ENCODE measurements at regions not wholly inside any gene's neighbourhood (a gene's known extent, or its start where the extent isn't known, plus 50 kb on each side); places are given as distances from the start of the nearest gene placed in this dataset.
A peak's percentile ranks its signal among the peaks of the same experiment; 100 is the strongest.

- no peak for DNase-seq (ENCODE audit: low spot score in 2 of 2)
- Histone ChIP-seq H3K36me3 (no peaks in the 10 kb centered on the region), H3K4me1 (no peaks in the 10 kb centered on the region), H3K4me3 (no peak overlapping the region), H3K27ac (no peak overlapping the region), H3K9me3 (no peaks in the 10 kb centered on the region), H3K27me3 (no peaks in the 10 kb centered on the region)
- 63 to 69% methylated on average over 2 of the region's 2 CpGs for WGBS, 2 donors
- TF ChIP-seq EP300 (IDR thresholded peaks at IDR 0.05) (no peak), CTCF (IDR thresholded peaks at IDR 0.05) (no peak), POLR2A (IDR thresholded peaks at IDR 0.05) (no peak)
Observed at GRCh38 chr10:126736727-126737126, 66.2 kb upstream of the C10orf90 start.

GRCh38 chr10:126738001-126738400 is 67.5 kb upstream of the C10orf90 start:
- Histone ChIP-seq H3K27ac (no peak overlapping the region), H3K27me3 (no peaks in the 10 kb centered on the region), H3K4me3 (no peak overlapping the region), H3K9me3 (no peaks in the 10 kb centered on the region), H3K36me3 (no peaks in the 10 kb centered on the region), H3K4me1 (no peaks in the 10 kb centered on the region)
- no peak for DNase-seq (ENCODE audit: low spot score in 2 of 2)
- no peak for TF ChIP-seq EP300 (IDR thresholded peaks at IDR 0.05)
- WGBS, 2 donors = 83 to 87% methylated on average over 4 of the region's 4 CpGs

- 57 to 74% methylated on average over 1 of the region's 1 CpG for WGBS, 2 donors
- TF ChIP-seq EP300 (IDR thresholded peaks at IDR 0.05) (no peak), CTCF (IDR thresholded peaks at IDR 0.05) (no peak), POLR2A (IDR thresholded peaks at IDR 0.05) (no peak)
- H3K27ac ChIP-seq = no peak overlapping the region
- H3K27me3 ChIP-seq = no peaks in the 10 kb centered on the region
- no peak overlapping the region for H3K4me3 ChIP-seq
- no peaks in the 10 kb centered on the region for H3K36me3 ChIP-seq
- no peaks in the 10 kb centered on the region for H3K4me1 ChIP-seq
- H3K9me3 ChIP-seq = no peaks in the 10 kb centered on the region
- DNase-seq (ENCODE audit: low spot score in 2 of 2) = no peak
Observed at GRCh38 chr10:126744571-126744970, 74.1 kb upstream of the C10orf90 start.

- peak; percentile 19 to 41 (median 29) for TF ChIP-seq CTCF (IDR thresholded peaks at IDR 0.05)
- no peak for TF ChIP-seq POLR2A (IDR thresholded peaks at IDR 0.05)
- TF ChIP-seq EP300 (IDR thresholded peaks at IDR 0.05) = no peak
- Histone ChIP-seq H3K4me1 (no peaks in the 10 kb centered on the region), H3K9me3 (no peaks in the 10 kb centered on the region), H3K36me3 (no peaks in the 10 kb centered on the region), H3K4me3 (no peak overlapping the region), H3K27me3 (no peaks in the 10 kb centered on the region), H3K27ac (no peak overlapping the region)
- 10 to 20% methylated on average over 5 of the region's 5 CpGs for WGBS, 2 donors
- peak; percentile 18 to 70 for DNase-seq (ENCODE audit: low spot score in 2 of 2)
Observed at GRCh38 chr10:126749015-126749655, 78.6 kb upstream of the C10orf90 start.

- no peaks in the 10 kb centered on the region for H3K27me3 ChIP-seq
- TF ChIP-seq POLR2A (IDR thresholded peaks at IDR 0.05) = no peak
- no peak for TF ChIP-seq CTCF (IDR thresholded peaks at IDR 0.05)
- TF ChIP-seq EP300 (IDR thresholded peaks at IDR 0.05) = no peak
Observed at GRCh38 chr10:126754966-126755365, 84.5 kb upstream of the C10orf90 start.

More at GRCh38 chr10:126754966-126755365, 84.5 kb upstream of the C10orf90 start:
- 83 to 95% methylated on average over 8 to 10 of the region's 10 CpGs for WGBS, 2 donors
- Histone ChIP-seq H3K9me3 (peaks cover 0 to 9% (median 2%) of the 10 kb centered on the region in 4 donors), H3K27ac (no peak overlapping the region), H3K36me3 (no peaks in the 10 kb centered on the region), H3K4me3 (no peak overlapping the region), H3K4me1 (no peaks in the 10 kb centered on the region)
- DNase-seq (ENCODE audit: low spot score in 2 of 2) = no peak

Measured in tibial nerve (tissue), 4 donors.